ENCODE measurements at regions not wholly inside any gene's neighbourhood (a gene's known extent, or its start where the extent isn't known, plus 50 kb on each side); places are given as distances from the start of the nearest gene placed in this dataset.

- Mint-ChIP-seq H3K27me3 (ENCODE audit: insufficient read depth, unreplicated experiment) (no peaks in the 10 kb centered on the region), H3K27ac (ENCODE audit: low read depth, unreplicated experiment) (no peak overlapping the region), H3K36me3 (ENCODE audit: insufficient read depth, unreplicated experiment) (no peaks in the 10 kb centered on the region), H3K9me3 (ENCODE audit: unreplicated experiment) (no peaks in the 10 kb centered on the region), H3K4me1 (ENCODE audit: insufficient read depth, unreplicated experiment) (no peaks in the 10 kb centered on the region), H3K4me3 (ENCODE audit: unreplicated experiment) (no peak overlapping the region)
- POLR2A ChIA-PET: no interaction called here
- intact Hi-C loops (cut with micrococcal nuclease): no loop called here
- no peak for TF ChIP-seq CTCF (IDR thresholded peaks at IDR 0.05; ENCODE audit: unreplicated experiment)
- no peak for DNase-seq (ENCODE audit: unreplicated experiment)
- no TSS peak for BruUV-seq (replicated peaks)
- CTCF ChIA-PET: no interaction called here
Measured at GRCh38 chr4:133493241-133493640, 344.1 kb downstream of the PCDH10 start.

GRCh38 chr4:133484287-133484686 is 335.2 kb downstream of the PCDH10 start:
- ChIA-PET CTCF (interaction anchor here (0.7 to 2.4 kb wide), 13 partner anchors 10 to 1293 kb away, joined by 3 to 26 read pairs (median 3); no protein-coding TSS in a partner anchor), POLR2A (interaction anchor here (0.7 kb wide), 1 partner anchor 24 kb away, joined by 3 read pairs; no protein-coding TSS in a partner anchor)
- Mint-ChIP-seq H3K36me3 (ENCODE audit: insufficient read depth, unreplicated experiment) (no peaks in the 10 kb centered on the region), H3K27me3 (ENCODE audit: insufficient read depth, unreplicated experiment) (no peaks in the 10 kb centered on the region), H3K4me1 (ENCODE audit: insufficient read depth, unreplicated experiment) (no peaks in the 10 kb centered on the region), H3K4me3 (ENCODE audit: unreplicated experiment) (no peak overlapping the region), H3K27ac (ENCODE audit: low read depth, unreplicated experiment) (no peak overlapping the region), H3K9me3 (ENCODE audit: unreplicated experiment) (no peaks in the 10 kb centered on the region)
- BruUV-seq (replicated peaks): no TSS peak
- intact Hi-C loops (cut with micrococcal nuclease): loop anchor here (5.0 kb wide), 1 partner anchor 162 kb away; no protein-coding TSS in a partner anchor
- TF ChIP-seq CTCF (IDR thresholded peaks at IDR 0.05; ENCODE audit: unreplicated experiment): no peak
- no peak for DNase-seq (ENCODE audit: unreplicated experiment)

- POLR2A ChIA-PET: interaction anchor here (0.7 kb wide), 1 partner anchor 23 kb away, joined by 3 read pairs; no protein-coding TSS in a partner anchor
- CTCF ChIA-PET: interaction anchor here (0.7 to 2.4 kb wide), 12 partner anchors 10 to 1293 kb away, joined by 3 to 26 read pairs (median 3); no protein-coding TSS in a partner anchor
- H3K4me1 Mint-ChIP-seq (ENCODE audit: insufficient read depth, unreplicated experiment): no peaks in the 10 kb centered on the region
- no peaks in the 10 kb centered on the region for H3K9me3 Mint-ChIP-seq (ENCODE audit: unreplicated experiment)
- no peaks in the 10 kb centered on the region for H3K27me3 Mint-ChIP-seq (ENCODE audit: insufficient read depth, unreplicated experiment)
- peak overlapping the region; percentile 22 for H3K27ac Mint-ChIP-seq (ENCODE audit: low read depth, unreplicated experiment)
- no TSS peak for BruUV-seq (replicated peaks)
- peak; percentile 43 for TF ChIP-seq CTCF (IDR thresholded peaks at IDR 0.05; ENCODE audit: unreplicated experiment)
- H3K4me3 Mint-ChIP-seq (ENCODE audit: unreplicated experiment): no peak overlapping the region
- intact Hi-C loops (cut with micrococcal nuclease): loop anchor here (2.0 to 5.0 kb wide), 3 partner anchors 161 to 337 kb away; no protein-coding TSS in a partner anchor
- H3K36me3 Mint-ChIP-seq (ENCODE audit: insufficient read depth, unreplicated experiment): no peaks in the 10 kb centered on the region
- peak; percentile 61 for DNase-seq (ENCODE audit: unreplicated experiment)
Measured at GRCh38 chr4:133483600-133484246, 334.6 kb downstream of the PCDH10 start.

- no peak for TF ChIP-seq CTCF (IDR thresholded peaks at IDR 0.05; ENCODE audit: unreplicated experiment)
- intact Hi-C loops (cut with micrococcal nuclease): no loop called here
- DNase-seq (ENCODE audit: unreplicated experiment): no peak
- H3K9me3 Mint-ChIP-seq (ENCODE audit: unreplicated experiment): no peaks in the 10 kb centered on the region
- H3K27me3 Mint-ChIP-seq (ENCODE audit: insufficient read depth, unreplicated experiment): no peaks in the 10 kb centered on the region
- BruUV-seq (replicated peaks): no TSS peak
- ChIA-PET CTCF (interaction anchor here (0.6 to 1.6 kb wide), 4 partner anchors 287 to 1559 kb away, joined by 3 to 6 read pairs (median 4); no protein-coding TSS in a partner anchor), POLR2A (no interaction called here)
- no peaks in the 10 kb centered on the region for H3K36me3 Mint-ChIP-seq (ENCODE audit: insufficient read depth, unreplicated experiment)
- H3K27ac Mint-ChIP-seq (ENCODE audit: low read depth, unreplicated experiment): no peak overlapping the region
- no peak overlapping the region for H3K4me3 Mint-ChIP-seq (ENCODE audit: unreplicated experiment)
- no peaks in the 10 kb centered on the region for H3K4me1 Mint-ChIP-seq (ENCODE audit: insufficient read depth, unreplicated experiment)
Measured at GRCh38 chr4:133476063-133476462, 327.0 kb downstream of the PCDH10 start.

Data from MCF 10A (cell line).